ENCODE measurements at regions not wholly inside any gene's neighbourhood (a gene's known extent, or its start where the extent isn't known, plus 50 kb on each side); places are given as distances from the start of the nearest gene placed in this dataset.

DNA sequence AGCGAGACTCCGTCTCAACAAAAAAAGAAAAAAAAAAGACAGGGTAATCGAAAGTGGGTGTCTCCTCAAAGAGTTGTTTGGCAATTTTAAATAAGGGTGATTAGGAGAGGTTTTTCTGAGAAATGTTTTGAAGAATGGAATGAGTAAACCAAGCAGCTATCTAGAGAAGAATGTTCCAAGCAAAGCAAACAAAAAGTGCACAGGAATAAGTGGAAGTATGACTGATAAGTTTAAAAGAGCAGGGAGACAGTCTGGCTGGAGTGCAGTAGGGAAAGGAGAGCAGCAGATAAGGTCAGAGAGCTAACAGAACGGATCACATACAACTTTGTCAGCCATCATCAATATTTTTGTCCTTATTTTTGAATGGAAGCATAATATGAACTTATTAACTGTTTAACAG is 853.5 kb downstream of the TUSC7 start:
- Histone ChIP-seq H3K79me2 (ENCODE audit: low read depth) (no peaks in the 10 kb centered on the region), H3K9me2 (ENCODE audit: insufficient read depth) (no peaks in the 10 kb centered on the region), H3K4me2 (no peak overlapping the region), H3K36me3 (ENCODE audit: low read depth) (no peaks in the 10 kb centered on the region), H2AFZ (no peak overlapping the region), H4K20me1 (ENCODE audit: insufficient read depth) (no peaks in the 10 kb centered on the region), H3K4me3 (no peak overlapping the region), H3K27ac (no peak overlapping the region), H3K27me3 (ENCODE audit: insufficient read depth, low read depth) (no peaks in the 10 kb centered on the region), H3K4me1 (replicated peaks; ENCODE audit: insufficient read depth) (no peaks in the 10 kb centered on the region), H3K9me3 (ENCODE audit: insufficient read depth, low read depth) (no peaks in the 10 kb centered on the region), H3F3A (ENCODE audit: insufficient read depth, low read depth) (no peaks in the 10 kb centered on the region)
- ChIA-PET CTCF (no interaction called here), POLR2A (ENCODE audit: unreplicated experiment) (no interaction called here)
- TF ChIP-seq EZH2 (IDR thresholded peaks at IDR 0.05; ENCODE audit: low read depth), result no peak
- TF ChIP-seq, protein P1, sequence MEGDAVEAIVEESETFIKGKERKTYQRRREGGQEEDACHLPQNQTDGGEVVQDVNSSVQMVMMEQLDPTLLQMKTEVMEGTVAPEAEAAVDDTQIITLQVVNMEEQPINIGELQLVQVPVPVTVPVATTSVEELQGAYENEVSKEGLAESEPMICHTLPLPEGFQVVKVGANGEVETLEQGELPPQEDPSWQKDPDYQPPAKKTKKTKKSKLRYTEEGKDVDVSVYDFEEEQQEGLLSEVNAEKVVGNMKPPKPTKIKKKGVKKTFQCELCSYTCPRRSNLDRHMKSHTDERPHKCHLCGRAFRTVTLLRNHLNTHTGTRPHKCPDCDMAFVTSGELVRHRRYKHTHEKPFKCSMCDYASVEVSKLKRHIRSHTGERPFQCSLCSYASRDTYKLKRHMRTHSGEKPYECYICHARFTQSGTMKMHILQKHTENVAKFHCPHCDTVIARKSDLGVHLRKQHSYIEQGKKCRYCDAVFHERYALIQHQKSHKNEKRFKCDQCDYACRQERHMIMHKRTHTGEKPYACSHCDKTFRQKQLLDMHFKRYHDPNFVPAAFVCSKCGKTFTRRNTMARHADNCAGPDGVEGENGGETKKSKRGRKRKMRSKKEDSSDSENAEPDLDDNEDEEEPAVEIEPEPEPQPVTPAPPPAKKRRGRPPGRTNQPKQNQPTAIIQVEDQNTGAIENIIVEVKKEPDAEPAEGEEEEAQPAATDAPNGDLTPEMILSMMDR (conservative IDR thresholded peaks at IDR 0.05), result no peak
- intact Hi-C loops (cut with micrococcal nuclease; ENCODE audit: unreplicated experiment), result no loop called here
- DNase-seq, result no peak
- BruUV-seq (replicated peaks), result no TSS peak

DNA sequence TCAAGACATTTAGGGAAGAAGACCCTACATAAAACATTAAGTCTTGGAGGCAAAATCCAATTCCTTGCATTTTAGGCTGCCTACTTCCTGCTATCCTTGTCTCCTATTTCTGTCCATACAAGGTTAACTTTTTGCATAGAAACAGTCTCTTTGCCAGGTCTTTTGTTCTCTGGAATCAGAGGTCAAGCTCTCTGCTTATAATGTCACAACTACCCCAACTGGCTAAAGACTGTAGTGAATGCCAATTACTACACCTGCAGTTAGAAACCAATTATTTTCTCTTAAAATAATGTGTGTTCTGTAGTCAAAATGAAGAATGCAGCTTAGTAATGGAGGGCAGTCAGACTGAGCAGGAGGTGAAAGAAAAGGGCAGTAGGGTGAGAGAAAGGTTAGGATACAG is 856.2 kb downstream of the TUSC7 start:
- H3K4me2 ChIP-seq, result no peak overlapping the region
- no peak for DNase-seq
- no peak overlapping the region for H3K27ac ChIP-seq
- H3K4me3 ChIP-seq, result no peak overlapping the region
- no peaks in the 10 kb centered on the region for H3K36me3 ChIP-seq (ENCODE audit: low read depth)
- ChIA-PET POLR2A (ENCODE audit: unreplicated experiment) (no interaction called here), CTCF (no interaction called here)
- TF ChIP-seq, protein P1 (conservative IDR thresholded peaks at IDR 0.05), result no peak
- no peak for TF ChIP-seq EZH2 (IDR thresholded peaks at IDR 0.05; ENCODE audit: low read depth)
- no peaks in the 10 kb centered on the region for H3K9me2 ChIP-seq (ENCODE audit: insufficient read depth)
- intact Hi-C loops (cut with micrococcal nuclease; ENCODE audit: unreplicated experiment), result no loop called here
- H4K20me1 ChIP-seq (ENCODE audit: insufficient read depth), result no peaks in the 10 kb centered on the region
- no peaks in the 10 kb centered on the region for H3K27me3 ChIP-seq (ENCODE audit: insufficient read depth, low read depth)
- no peaks in the 10 kb centered on the region for H3K4me1 ChIP-seq (replicated peaks; ENCODE audit: insufficient read depth)
- H3F3A ChIP-seq (ENCODE audit: insufficient read depth, low read depth), result no peaks in the 10 kb centered on the region
- H2AFZ ChIP-seq, result no peak overlapping the region
- no peaks in the 10 kb centered on the region for H3K79me2 ChIP-seq (ENCODE audit: low read depth)
- BruUV-seq (replicated peaks), result no TSS peak
- no peaks in the 10 kb centered on the region for H3K9me3 ChIP-seq (ENCODE audit: insufficient read depth, low read depth)

DNA sequence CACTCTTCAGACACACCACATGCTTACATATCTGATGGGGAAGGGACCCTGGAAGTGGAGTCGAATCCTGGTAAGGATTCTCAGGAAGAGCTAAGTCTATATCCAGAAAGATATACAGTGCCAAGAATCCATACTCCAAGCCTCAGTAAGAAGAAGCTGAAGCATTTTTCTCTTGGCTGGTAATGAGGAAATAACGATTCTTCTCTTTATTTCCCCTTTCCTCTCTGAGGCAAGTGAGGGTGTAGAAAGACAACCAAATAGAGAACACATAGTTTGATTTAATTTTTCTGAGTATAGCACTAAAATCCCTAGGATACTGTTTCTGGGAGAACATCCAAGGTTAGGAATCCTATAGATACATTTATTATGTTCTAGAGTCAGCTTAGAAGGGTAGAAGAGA is 857.3 kb downstream of the TUSC7 start:
- CTCF ChIA-PET, result no interaction called here
- intact Hi-C loops (cut with micrococcal nuclease; ENCODE audit: unreplicated experiment), result no loop called here

More for the DNA sequence above, 857.3 kb downstream of the TUSC7 start:
- Histone ChIP-seq H2AFZ (no peak overlapping the region), H4K20me1 (ENCODE audit: insufficient read depth) (no peaks in the 10 kb centered on the region), H3K4me3 (no peak overlapping the region), H3K79me2 (ENCODE audit: low read depth) (no peaks in the 10 kb centered on the region), H3K27ac (no peak overlapping the region), H3F3A (ENCODE audit: insufficient read depth, low read depth) (no peaks in the 10 kb centered on the region), H3K4me1 (replicated peaks; ENCODE audit: insufficient read depth) (no peaks in the 10 kb centered on the region), H3K36me3 (ENCODE audit: low read depth) (no peaks in the 10 kb centered on the region), H3K27me3 (ENCODE audit: insufficient read depth, low read depth) (no peaks in the 10 kb centered on the region), H3K4me2 (no peak overlapping the region), H3K9me2 (ENCODE audit: insufficient read depth) (no peaks in the 10 kb centered on the region), H3K9me3 (ENCODE audit: insufficient read depth, low read depth) (no peaks in the 10 kb centered on the region)
- POLR2A ChIA-PET (ENCODE audit: unreplicated experiment), result no interaction called here
- no peak for DNase-seq
- BruUV-seq (replicated peaks), result no TSS peak
- no peak for TF ChIP-seq EZH2 (IDR thresholded peaks at IDR 0.05; ENCODE audit: low read depth)
- TF ChIP-seq, protein P1 (conservative IDR thresholded peaks at IDR 0.05), result no peak

Data from PC-9 (cell line).